Kidney epithelial cell (primary cell): ENCODE measurements at regions not wholly inside any gene's neighbourhood (a gene's known extent, or its start where the extent isn't known, plus 50 kb on each side); places are given as distances from the start of the nearest gene placed in this dataset.
A peak's percentile ranks its signal among the peaks of the same experiment; 100 is the strongest.

ENCODE experiments used
- DNase-seq: peaks from one replicate; pipeline ENCODE4 v3.0.0-alpha.2; 2010; ENCODE audit warnings: low read depth
- H3K27me3 ChIP-seq: 2 replicates; pipeline ENCODE4 v1.6.0; 2011; ENCODE audit warnings: low read length; ENCODE audit not compliant: control insufficient read depth, insufficient read depth
- H3K36me3 ChIP-seq: 2 replicates; pipeline ENCODE4 v1.5.1; 2011; ENCODE audit warnings: low read length; ENCODE audit not compliant: control insufficient read depth, insufficient read depth
- H3K4me3 ChIP-seq: 2 replicates; pipeline ENCODE4 v1.5.1; 2011; ENCODE audit warnings: low read depth, mild to moderate bottlenecking, control low read depth, low read length
- CTCF ChIP-seq: IDR thresholded peaks from 2 replicates; pipeline ENCODE4 v1.5.1; 2011; ENCODE audit warnings: mild to moderate bottlenecking, moderate library complexity, low read length, control low read depth, inconsistent platforms; ENCODE audit not compliant: insufficient read depth, poor library complexity, severe bottlenecking

GRCh38 chr5:89711526-89711925 lies 698.0 kb downstream of the CETN3 start:
- Histone ChIP-seq H3K36me3 (no peaks in the 10 kb centered on the region), H3K27me3 (no peaks in the 10 kb centered on the region), H3K4me3 (no peak overlapping the region)
- DNase-seq, result no peak
- TF ChIP-seq CTCF, result no peak

GRCh38 chr5:89710006-89710405 lies 699.5 kb downstream of the CETN3 start:
- Histone ChIP-seq H3K4me3 (no peak overlapping the region), H3K36me3 (no peaks in the 10 kb centered on the region), H3K27me3 (no peaks in the 10 kb centered on the region)
- DNase-seq, result no peak
- no peak for TF ChIP-seq CTCF

GRCh38 chr5:89707891-89708290 lies 701.7 kb downstream of the CETN3 start:
- H3K36me3 ChIP-seq, result no peaks in the 10 kb centered on the region
- no peaks in the 10 kb centered on the region for H3K27me3 ChIP-seq
- no peak for DNase-seq
- H3K4me3 ChIP-seq, result no peak overlapping the region
- TF ChIP-seq CTCF, result no peak

- no peak overlapping the region for H3K4me3 ChIP-seq
- no peak for DNase-seq
- no peak for TF ChIP-seq CTCF
- no peaks in the 10 kb centered on the region for H3K27me3 ChIP-seq
- H3K36me3 ChIP-seq, result no peaks in the 10 kb centered on the region
Observed at GRCh38 chr5:89706731-89707130, 702.8 kb downstream of the CETN3 start.

GRCh38 chr5:89703817-89704216 lies 705.7 kb downstream of the CETN3 start:
- peak; percentile 26 for DNase-seq

GRCh38 chr5:89698028-89698427 lies 711.5 kb downstream of the CETN3 start:
- no peaks in the 10 kb centered on the region for H3K27me3 ChIP-seq
- no peak for TF ChIP-seq CTCF
- DNase-seq, result no peak
- no peak overlapping the region for H3K4me3 ChIP-seq
- H3K36me3 ChIP-seq, result no peaks in the 10 kb centered on the region

More at GRCh38 chr5:89703817-89704216, 705.7 kb downstream of the CETN3 start:
- H3K27me3 ChIP-seq, result no peaks in the 10 kb centered on the region
- no peak for TF ChIP-seq CTCF
- H3K36me3 ChIP-seq, result no peaks in the 10 kb centered on the region
- no peak overlapping the region for H3K4me3 ChIP-seq
